ENCODE measurements at regions not wholly inside any gene's neighbourhood (a gene's known extent, or its start where the extent isn't known, plus 50 kb on each side); places are given as distances from the start of the nearest gene placed in this dataset.
"Not testable (repeated sequence)": the region's sequence is repeated elsewhere in the genome, so short reads cannot be mapped to it uniquely, and the experiment has no call there.

DNA sequence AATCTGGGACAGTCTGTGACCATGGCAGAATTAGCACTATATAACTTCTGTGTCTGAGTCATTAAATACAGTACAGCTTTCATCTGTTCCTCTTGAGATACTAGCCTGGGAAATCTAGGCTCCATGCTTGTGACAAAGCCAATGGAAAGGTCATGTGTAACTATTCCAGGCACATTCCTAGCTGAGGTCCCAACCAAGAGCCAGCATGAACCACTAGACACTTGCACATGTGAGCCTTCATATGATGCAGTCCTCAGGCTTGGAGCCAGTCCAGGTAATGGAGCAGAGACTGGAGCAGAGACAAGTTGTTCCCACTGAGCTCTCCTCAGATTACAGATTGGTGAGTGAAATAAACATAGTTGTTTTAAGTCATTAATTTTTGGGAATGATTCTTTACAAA lies 412.4 kb upstream of the ZNF462 start:
- no peak for DNase-seq

GRCh38 chr9:106451223-106451622 lies 411.7 kb upstream of the ZNF462 start:
- no peak for DNase-seq

- DNase-seq, result no peak
Observed at GRCh38 chr9:106456581-106456980, 406.4 kb upstream of the ZNF462 start.

- DNase-seq, result no peak
Observed at GRCh38 chr9:106467113-106467864, 395.7 kb upstream of the ZNF462 start.

GRCh38 chr9:106467865-106468164 lies 395.2 kb upstream of the ZNF462 start:
- no peak for DNase-seq

GRCh38 chr9:106468431-106468830 lies 394.5 kb upstream of the ZNF462 start:
- no peak for DNase-seq

- DNase-seq, result no peak
Observed at GRCh38 chr9:106478312-106478711, 384.7 kb upstream of the ZNF462 start.

GRCh38 chr9:106478727-106479126 lies 384.2 kb upstream of the ZNF462 start:
- DNase-seq, result no peak

- DNase-seq, result no peak
Observed at GRCh38 chr9:106479679-106480078, 383.3 kb upstream of the ZNF462 start.

DNA sequence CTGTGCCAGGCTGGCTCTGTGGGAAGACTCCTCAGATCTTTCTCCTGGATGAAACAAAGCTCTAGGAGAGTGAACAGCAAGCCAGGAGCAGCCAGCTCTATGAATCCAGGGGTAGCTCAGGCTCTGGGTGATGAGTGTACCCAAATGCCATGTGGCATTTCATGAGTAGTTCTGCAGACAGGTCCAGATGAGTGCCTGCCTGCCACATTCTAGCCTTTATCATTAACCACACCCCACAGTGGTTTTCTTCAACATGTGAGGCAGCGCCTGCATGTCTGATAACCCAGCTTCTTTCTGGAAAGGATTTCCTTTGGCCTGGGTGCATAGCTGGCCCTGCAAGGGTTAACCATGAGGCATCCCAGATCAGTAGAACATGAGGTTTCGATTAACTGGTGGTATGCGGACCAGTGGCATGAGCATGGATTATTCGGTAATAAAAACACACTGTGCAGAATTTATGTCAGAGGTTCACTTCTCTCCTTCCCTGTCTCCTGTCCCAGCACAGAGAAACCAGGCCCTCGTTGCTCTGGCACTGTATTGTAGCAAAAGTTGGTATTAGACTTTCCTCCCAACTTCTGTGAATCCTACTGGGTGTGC lies 381.9 kb upstream of the ZNF462 start:
- DNase-seq, result no peak

DNA sequence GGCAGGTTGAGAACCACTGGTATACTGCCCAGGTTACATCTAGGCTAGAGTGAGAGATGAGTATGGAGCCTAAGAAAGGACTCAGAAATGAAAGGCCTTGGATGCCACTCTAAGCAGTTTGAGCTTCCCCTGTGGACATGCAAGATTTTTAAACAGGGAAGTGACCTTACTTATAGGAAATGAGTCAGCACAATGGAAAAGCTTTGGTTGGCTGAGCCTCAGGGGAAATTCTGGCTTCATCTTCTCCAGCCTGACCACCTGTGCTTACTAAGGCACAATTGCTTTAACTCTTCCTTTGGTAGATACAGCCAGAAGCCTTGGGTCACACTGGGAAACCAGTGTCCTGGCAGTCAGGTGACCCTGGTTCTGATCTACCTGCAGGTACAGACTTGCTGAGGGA lies 380.2 kb upstream of the ZNF462 start:
- no peak for DNase-seq

DNA sequence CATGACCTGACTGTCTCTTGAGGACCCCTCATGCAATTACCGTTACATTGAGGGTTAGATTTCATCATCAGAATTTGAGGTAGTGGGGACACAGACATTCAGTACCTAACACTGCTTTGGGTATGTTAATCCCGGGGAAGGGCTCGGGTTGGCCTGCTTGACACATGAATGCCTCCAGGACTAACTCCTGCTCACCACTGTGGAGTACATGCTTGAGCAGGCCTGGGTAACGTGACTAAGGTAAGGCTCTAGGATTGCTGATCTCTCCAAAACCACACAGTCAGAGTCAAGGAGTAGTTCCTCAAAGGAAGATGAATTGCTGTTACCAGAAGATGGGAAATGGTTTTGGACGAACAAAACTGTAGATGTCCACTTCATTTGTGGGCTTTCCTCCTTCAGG lies 376.3 kb upstream of the ZNF462 start:
- DNase-seq, result no peak

- DNase-seq, result no peak
Observed at GRCh38 chr9:106487266-106487665, 375.7 kb upstream of the ZNF462 start.

DNA sequence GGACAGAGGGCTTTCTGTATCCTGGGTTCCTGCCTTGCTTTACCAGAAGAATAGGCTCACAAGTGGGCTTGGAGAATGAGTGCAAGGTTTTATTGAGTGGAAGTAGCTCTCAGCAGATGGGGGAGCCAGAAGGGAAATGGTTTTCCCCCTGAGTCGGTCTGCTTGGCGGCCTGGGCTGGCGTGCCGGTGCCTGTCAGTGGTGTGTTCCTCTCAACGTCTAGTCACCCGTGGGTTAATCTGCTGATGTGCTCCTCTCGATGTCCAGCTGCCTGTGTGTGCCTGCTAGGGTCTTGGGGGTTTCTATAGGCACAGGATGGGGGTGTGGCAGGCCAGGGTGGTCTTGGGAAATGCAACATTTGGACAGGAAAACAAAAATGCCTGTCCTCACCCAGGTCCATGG lies 370.8 kb upstream of the ZNF462 start:
- DNase-seq, result not testable (repeated sequence)

DNA sequence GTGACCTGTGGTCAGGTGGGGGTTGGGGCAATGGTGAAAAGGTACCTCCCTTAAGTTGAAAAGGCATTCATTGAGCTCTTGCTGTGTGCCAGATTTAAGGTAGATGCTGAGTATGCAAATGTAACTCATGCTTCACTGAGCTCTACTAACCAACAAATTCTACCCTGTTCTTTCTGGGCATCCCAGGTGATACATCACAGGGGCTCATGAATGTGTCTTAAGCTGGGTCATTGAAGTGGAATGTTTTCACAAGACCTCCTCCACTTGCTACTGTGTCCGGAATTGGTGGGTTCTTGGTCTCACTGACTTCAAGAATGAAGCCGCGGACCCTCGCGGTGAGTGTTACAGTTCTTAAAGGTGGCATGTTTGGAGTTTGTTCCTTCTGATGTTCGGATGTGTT lies 362.8 kb upstream of the ZNF462 start:
- no peak for DNase-seq

- not testable (repeated sequence) for DNase-seq
Observed at GRCh38 chr9:106501210-106501609, 361.8 kb upstream of the ZNF462 start.

GRCh38 chr9:106502930-106503329 lies 360.0 kb upstream of the ZNF462 start:
- no peak for DNase-seq

- peak in 1 of 5 experiments; percentile 40 for DNase-seq
Observed at GRCh38 chr9:106503759-106504158, 359.2 kb upstream of the ZNF462 start.

GRCh38 chr9:106526716-106527204 lies 336.2 kb upstream of the ZNF462 start:
- DNase-seq, result no peak

GRCh38 chr9:106528158-106528557 lies 334.8 kb upstream of the ZNF462 start:
- DNase-seq, result no peak

- no peak for DNase-seq
Observed at GRCh38 chr9:106529616-106530015, 333.4 kb upstream of the ZNF462 start.

DNA sequence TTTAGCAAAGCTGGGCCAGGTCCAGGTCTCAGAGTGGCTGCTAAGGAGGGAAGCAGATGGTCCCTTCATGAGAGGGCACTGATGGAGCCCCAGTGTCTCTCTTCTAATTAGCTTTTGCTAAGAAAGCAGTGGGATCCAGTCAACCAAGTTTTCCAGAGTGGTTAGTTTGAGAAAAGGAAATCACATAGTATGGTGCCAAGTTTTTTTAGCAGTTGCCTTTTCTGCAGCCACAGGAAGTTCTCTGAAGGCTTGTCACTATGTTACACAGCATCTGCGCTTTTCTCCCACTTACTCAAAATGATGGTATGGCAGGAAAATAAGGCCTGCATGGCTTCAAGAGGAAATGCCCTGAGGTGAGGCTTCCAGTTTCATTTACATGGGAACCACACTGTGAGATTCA lies 331.5 kb upstream of the ZNF462 start:
- no peak for DNase-seq

DNA sequence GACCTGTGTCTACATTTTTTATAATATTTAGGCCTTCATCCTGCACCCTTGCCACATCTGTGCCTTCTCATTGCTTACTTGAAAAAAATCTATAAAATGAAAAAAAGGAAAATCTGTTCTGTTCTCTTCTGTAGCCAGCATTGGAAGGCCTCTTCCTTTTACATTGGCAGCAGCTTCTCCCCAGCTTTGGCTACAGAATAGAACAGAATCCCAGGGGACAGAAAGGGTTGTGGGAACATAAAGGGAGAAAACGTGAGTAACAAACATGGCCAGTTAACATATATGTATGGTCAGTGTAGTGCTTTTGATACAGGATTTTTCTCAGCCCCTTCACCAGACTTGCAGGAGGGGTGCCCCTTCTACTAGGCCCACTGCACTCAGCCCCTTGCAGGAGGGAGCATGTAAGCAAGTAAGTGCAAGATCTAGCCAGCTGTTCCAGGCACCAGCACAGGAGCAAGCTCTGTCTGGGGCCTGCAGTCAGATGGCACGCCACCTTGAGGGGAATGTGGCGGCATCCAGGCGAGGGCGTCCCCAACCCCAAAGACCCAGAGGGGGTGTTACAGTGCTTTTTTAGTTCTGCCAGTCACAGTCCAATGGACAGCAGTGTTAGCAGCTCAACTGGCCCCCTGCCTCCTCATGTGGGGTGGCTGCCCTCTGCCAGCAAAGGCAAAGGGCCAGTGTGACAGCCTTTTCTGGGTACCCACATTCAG lies 330.5 kb upstream of the ZNF462 start:
- DNase-seq, result no peak

- DNase-seq, result no peak
Observed at GRCh38 chr9:106534800-106535199, 328.2 kb upstream of the ZNF462 start.
